ENCODE measurements at regions not wholly inside any gene's neighbourhood (a gene's known extent, or its start where the extent isn't known, plus 50 kb on each side); places are given as distances from the start of the nearest gene placed in this dataset.

DNA sequence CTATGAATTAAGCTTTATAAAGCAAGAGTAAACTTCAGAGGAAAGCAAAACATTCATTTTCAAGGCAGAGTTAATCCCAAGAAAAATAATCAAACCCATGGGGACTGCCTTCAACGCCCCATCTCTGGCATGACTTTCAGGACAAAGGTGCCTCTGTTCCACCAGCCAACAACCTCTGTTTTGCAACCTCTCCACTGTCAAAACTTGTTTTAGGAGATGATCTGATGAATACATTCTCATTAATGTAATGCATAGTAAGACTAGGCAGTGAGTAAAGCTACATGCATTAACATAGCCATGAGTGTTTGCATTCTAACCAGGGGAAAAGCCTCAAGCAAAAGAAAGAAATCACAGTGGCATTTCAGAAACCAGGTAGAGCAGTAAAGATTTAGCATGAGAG is 357.0 kb downstream of the FBXO15 start:
- DNase-seq (ENCODE audit: low read depth in 2 of 2) = no peak

DNA sequence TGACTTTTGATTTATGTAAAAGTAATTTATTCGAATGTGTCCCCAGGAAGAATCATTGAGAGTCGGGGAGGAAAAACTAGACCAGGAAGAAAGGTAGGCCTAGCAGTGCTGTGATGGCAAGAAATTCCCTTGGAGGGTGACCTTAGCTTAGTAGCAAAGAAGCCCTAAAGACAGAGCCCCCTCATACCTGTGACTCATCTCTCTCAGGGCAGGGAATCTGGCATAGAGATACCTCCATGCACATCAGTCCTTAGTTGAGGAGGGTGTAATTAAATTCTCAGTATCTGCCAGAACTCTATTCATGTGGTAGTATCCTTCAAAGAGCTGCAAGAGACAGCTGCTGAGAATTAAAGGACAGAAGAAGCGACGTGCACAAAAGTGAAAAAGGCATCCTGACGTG is 360.3 kb downstream of the FBXO15 start:
- no peak for DNase-seq (ENCODE audit: low read depth in 2 of 2)

DNA sequence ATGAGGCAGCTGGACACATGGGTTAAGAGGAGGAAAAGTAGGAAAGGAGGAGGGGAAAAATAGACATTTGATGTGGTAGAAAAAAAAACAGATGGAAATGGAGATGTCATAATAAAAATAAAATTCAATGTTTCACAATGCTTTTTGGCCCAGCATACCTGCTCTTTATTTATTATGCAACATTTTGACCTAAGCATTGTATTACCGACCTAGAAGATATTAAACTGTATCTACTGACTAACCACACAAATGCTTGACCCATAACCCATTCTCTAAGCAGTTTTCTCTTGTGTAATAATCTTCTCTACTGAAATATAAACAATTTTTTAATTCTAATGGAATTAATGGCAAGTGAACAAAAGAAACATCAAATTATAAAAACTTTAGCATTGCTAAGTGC is 362.3 kb downstream of the FBXO15 start:
- no peak for DNase-seq (ENCODE audit: low read depth in 2 of 2)

DNA sequence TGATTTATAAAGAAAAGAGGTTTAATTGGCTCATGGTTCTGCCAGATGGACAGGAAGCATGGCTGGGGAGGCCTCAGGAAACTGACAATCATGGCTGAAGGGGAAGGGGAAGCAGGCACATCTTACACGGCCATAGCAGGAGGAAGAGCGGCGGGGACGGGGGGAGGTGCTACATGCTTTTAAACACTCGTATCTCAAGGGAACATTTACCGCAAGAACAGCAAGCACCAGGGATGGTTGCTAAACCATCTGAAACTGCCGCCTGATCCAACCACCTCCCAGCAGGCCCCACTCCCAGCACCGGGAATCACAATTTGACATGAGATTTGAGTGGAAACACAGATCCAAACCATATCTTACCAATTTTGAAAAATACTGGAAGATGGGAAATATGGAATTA is 362.8 kb downstream of the FBXO15 start:
- no peak for DNase-seq (ENCODE audit: low read depth in 2 of 2)

DNA sequence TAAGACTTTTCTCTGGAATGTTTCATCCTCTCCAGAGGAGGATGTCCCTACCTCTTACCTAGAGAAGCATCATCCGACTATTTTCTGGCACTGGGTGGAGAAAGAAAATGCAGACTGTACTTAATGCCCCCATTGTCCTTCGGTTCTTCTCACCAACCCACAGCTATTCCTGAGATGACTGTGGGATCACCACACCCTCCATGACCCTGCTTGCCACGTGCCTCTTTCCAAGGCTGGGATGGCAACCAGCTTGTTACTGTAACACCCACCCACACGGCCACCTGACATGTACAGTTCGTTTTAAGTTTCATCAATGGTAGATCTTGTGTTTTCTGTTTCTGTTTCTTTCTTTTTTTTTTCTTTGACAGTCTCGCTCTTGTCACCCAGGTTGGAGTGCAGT is 365.2 kb downstream of the FBXO15 start:
- no peak for DNase-seq (ENCODE audit: low read depth in 2 of 2)

DNA sequence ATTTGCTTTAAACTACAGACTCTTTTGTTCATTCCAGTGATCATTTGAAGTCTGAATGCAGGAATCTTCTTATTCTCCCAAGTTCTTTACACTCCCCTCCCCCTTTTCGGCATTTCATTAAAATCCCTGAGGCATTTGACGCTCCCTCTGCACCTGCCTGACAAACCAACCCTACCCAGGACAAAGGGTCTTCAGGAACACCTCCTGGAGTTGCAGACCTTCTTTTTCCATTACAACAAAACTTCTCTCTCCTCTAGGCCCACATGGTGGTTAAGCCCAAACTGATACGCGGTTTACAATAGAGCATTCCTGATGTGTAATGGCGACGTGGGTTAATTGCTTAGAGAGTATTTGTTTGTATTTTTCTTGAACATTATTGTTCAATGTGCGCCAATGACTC is 367.4 kb downstream of the FBXO15 start:
- no peak for DNase-seq (ENCODE audit: low read depth in 2 of 2)

DNA sequence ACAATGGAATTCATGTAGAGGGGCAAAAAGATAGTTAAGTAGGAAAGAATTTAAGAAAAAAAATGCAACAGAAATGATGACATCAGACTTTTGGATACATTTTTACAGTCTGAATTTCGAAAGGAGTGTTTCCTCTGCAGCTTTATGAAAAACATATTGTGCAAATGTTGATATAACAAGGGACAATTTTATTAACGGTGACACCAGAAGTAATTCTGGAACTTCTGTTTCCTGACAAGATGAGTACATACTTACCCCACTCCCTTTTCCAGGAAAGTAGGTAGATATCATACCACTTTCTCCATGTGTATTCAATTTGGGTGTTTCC is 369.6 kb downstream of the FBXO15 start:
- no peak for DNase-seq (ENCODE audit: low read depth in 2 of 2)

DNA sequence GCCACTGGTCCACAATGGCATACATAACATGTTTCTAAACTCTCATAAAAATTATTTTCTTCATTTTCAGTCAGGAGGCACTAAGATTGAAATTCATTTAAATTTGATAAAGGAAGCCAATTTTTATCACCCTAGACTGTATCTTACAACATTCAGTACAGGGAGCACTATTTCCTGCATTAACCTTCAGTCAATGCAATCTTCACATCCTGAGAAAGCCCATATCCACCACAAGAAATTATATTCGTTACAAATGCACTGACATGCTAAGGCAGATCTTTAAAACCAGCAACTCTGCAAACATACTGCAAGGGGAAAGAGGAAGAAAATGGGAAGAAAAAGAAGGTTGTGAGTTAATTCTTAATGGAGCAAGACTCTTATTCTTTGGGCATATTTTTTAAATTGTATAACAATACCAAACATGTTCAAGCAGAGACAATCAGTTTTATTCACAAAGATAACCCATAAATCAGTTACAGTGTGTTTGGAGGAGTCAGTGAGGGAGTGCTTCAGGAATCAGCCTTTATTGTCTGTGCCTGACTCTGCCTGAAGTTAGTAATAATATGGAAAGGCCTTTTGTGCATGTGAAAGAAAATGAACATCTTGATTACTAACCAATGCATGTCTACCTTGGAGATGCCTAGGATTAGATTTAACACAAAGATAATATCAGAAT is 370.1 kb downstream of the FBXO15 start:
- no peak for DNase-seq (ENCODE audit: low read depth in 2 of 2)

DNA sequence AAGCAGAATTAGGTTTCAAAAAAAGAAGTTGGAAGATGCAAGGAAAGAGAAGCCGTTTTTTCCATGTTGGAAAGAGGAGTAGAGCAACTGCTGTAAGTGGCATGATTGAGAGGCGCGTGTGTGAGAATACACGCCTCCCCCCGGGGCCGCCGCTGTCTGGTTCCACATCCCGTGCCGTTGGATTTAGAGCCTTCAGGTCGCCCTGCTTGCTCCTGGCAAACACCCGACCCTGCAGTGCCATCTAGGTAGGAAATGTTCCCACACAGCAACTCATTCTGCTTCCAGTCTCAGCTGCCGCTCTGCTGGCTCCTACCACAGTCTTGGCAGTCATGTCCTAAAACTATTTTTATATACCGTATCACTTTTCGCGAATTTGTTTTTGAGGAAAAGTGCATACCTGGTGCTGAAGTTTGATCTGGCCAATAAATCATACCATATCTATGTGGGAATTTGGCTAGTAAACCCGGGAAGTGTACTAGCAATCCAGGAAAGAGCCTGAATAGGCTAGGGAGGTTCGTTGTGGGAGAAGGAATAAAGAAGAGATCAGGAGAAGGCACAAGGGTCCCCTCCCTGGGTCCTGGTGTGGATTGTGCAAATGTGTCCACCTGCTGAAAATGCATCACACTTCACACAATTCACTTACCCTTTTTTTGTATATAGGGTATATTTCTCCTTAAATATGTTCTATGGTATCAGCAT is 372.7 kb downstream of the FBXO15 start:
- DNase-seq (ENCODE audit: low read depth in 2 of 2) = no peak

DNA sequence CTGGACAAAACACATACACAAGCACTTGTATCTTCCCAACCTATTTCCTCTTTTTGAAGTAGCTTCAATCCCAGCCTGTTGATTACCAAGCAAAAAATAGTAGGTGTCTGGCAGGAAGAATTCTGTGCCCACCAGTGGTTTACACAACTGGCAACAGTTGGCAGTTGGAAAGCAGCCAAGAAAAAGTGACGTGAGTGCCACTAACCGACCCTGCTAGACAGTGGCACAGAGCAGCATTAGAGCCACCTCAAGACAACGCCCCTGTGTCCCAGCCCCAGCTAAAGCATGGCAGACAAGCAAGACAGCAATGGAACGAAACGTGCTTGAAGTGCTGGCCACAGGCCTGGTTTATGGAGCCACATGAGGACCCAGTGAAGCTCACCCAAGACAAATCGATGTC is 379.6 kb downstream of the FBXO15 start:
- no peak for DNase-seq (ENCODE audit: low read depth in 2 of 2)

DNA sequence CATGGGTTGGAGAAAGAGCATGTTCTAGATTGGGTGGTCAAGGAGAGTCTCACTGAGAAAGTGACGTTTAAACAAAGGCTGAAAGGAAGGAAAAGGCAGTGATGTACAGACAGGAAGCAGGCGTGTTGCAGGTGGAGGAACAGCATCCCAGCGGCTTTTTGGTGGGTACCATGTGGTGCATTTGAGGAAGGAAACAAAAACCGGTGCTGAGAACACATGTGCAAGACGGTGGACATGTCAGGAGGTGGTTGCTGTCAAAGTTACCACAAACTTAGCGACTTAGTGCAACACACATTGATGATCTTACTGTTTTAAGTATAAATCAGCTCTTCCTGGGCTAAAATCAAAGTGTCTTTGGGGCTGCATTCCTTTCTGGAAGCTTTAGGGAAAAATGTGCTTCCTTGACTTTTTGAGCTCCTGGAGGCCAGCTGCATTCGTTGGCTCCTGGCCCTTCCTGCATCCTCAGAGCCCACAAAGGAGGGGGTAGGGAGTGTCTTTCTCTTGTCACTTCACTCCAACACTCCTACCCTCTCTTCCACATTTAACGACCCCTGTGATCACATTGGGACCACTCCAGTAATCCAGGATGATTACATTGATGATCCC is 380.6 kb downstream of the FBXO15 start:
- no peak for DNase-seq (ENCODE audit: low read depth in 2 of 2)

DNA sequence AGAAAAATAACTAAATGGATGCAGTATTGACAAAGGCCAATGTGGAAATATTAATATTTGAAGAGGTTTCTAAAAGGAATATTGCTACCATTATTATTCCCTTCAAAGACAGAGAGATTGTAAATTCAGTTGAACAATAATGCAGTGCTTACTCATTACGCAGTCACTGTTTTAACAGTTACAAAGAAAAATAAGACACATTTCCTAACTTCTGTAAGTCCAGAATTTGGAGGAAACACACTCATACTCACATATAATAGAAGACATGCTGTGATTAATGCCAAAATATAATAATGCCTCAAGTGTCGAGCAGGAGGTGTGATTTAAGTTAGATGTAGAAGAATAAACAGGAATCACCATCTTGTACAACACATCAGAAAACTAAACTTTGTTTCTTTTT is 389.2 kb downstream of the FBXO15 start:
- DNase-seq (ENCODE audit: low read depth in 2 of 2) = no peak

DNA sequence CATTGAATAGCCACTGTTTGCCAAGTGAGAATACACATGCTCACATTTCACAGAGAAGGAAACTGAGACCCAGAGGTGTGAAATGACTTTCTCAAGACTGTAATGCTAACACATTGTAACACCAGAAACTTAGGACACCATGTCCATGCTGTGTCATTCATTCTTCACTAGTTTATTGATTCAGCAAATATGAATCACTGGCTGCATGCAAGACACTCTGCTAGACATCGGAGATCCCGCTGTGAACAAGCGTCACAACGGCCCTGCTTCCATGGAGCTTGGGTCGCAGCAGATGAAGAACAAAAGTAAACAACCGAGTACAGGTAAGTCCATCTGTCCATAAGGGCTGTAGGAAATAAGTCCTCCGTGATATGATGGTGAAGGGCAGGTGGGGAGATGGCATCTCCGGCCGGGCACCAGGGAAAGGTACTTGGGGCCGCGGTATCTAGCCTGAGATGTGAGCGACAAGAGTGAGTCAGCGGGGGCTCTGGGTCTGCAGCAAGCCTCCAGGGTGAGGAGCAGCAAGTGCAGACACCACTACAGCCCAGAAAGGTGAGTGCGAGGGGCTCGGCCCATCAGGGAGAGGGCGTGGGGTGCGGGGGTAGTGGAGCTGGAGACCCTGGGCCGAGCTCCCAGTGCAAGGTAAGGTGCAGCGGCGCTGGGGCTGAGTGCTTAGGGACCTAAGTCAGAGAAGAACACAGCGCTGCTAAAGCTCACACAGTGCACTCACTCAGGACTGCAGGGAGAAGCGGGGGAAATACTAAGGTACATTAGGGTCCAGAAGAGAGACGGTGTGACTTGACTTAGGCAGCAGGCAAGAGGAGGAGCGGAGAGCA is 391.2 kb downstream of the FBXO15 start:
- DNase-seq (ENCODE audit: low read depth in 2 of 2) = no peak

DNA sequence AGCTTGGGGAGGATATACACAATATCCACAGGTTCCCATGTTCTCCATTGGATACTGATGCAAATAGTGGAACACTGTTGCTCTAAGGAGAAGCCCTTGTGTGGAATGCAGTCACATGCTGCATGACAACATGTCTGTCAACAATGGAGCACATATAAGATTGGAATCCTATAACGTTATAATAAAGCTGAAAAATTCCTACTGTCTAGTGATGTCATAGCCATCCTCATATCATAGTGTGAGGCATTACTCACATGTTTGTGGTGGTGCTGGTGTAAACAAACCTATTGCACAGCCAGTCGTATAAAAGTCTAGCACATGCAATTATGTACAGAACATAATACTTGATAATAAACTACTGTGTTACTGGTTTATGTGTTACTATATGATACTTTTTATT is 394.7 kb downstream of the FBXO15 start:
- DNase-seq (ENCODE audit: low read depth in 2 of 2) = no peak

DNA sequence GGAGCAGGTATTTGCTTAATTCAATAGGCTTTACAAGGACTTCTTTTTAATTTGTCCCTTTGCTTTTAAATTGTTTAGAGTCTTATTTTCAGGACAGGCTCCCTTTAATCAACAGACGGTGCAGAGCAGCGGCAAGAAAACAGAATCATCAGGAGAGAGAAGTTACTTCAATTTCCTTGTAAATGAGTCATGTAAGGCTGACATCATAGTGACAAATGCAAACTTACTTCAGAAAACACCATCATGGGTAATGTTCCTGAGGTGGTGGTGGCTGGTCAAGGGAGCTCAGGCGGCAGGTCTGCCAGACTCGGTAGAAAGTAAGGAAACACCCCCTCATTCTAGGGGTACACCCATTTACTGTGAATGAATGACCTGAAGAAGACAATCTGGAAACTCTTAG is 395.1 kb downstream of the FBXO15 start:
- no peak for DNase-seq (ENCODE audit: low read depth in 2 of 2)

DNA sequence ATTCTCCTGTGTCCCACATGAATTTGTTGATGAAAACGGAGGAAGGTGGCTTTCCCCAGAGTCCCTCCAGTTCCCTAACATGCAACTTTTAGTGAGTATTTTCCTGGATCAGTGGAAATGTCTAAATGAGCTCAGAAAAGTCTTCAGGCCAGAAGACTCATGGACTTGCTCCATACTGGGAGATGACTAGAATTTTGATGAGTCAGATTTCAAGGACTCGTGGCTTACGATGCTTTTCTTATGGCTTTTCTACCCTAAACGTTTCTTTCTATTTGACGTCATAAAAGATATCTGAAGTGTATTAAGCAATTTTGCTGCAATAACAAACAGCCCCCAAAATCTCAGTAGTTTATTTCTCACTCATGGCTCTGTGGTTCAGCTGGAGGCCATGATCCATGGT is 397.6 kb downstream of the FBXO15 start:
- DNase-seq (ENCODE audit: low read depth in 2 of 2) = no peak

DNA sequence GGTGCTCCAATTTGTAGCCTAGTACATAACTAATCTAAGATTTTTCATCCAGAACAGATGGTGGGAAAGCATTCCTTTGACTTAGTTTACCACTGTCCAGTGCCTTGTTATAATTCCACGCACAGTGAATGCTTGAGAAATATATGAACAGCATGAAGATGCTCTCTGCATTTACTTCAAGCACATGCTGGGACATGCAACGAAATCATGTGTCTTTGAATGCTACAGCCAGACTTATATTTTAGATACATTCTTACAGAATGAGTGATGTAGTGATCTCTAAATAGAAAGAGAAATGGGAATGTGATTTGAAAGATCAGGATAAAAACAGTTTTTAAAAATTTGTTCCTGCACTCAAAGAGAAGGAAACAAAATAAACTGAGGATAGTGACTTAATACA is 398.3 kb downstream of the FBXO15 start:
- DNase-seq (ENCODE audit: low read depth in 2 of 2) = no peak

DNA sequence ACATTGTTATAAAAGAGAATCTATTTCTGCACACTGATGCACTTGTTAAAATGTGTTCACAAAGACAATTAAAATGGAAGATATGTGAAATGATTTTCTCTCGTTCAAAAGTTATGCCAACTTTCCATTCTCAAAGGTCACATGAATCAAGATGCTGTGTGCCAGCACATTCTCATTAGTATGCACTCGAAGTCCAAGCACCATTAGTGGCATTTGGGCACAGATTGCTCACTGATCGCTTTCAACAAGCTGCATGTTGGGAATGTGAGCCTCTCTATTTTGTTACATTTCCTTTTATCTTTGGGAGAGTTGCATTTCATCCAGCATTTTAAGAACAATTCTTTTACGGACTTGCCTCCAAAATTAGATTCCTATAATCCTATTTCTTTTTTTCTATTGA is 398.9 kb downstream of the FBXO15 start:
- no peak for DNase-seq (ENCODE audit: low read depth in 2 of 2)

DNA sequence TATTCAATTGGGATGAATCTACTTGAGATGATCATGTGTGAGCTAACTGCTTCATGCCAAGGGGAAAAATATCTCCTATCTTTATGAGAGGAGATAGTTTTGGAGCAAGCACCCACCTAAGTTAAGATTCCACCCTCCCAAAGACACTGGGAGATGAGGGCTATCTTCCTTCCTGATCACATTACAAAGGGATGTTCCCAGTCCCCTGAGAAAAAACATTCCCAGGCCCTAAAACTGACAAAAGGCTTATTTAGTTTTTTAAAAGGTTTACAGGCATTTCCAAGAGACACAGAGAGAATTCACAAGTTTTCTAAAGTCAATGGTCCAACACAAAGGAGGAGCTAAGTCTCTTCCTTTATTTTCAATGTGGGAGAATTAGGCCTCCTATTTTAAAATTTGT is 401.5 kb downstream of the FBXO15 start:
- no peak for DNase-seq (ENCODE audit: low read depth in 2 of 2)

DNA sequence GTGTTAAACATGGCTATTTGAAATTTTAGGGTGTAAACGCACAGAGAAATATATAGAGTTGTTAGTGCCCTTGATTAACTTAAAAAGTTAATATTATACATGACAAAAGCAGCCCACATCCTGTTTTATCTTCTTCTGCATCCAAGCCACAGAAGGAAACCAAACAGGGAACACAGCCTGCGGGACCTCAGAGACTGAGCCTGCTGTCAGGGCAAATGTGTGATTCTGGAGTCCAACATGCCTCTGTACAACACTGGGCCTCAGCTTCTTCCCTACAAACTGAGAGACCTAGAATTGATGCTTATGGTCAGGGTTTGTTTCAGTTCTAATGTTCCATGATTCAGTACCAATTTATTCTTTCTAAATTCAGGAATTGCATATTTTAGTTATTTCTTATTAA is 404.7 kb downstream of the FBXO15 start:
- DNase-seq (ENCODE audit: low read depth in 2 of 2) = no peak

DNA sequence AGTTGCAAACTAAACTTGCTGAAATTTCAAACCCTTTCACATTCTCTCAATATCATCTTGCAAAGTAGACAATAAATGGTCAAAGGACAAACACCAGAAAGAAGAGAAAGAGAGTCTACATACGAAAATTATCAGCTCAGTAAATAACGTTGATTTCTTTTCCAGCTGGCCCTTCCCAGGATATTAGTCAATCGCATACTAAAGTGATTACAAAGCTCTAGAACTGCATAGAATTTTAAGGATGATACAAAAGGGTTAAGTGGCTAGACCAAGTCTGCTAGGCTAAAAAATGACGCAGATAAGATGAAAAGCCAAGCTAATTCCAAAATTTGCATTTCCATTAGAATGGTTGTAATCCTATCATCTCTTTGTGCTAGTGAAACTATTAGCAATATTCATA is 405.7 kb downstream of the FBXO15 start:
- DNase-seq (ENCODE audit: low read depth in 2 of 2) = no peak

DNA sequence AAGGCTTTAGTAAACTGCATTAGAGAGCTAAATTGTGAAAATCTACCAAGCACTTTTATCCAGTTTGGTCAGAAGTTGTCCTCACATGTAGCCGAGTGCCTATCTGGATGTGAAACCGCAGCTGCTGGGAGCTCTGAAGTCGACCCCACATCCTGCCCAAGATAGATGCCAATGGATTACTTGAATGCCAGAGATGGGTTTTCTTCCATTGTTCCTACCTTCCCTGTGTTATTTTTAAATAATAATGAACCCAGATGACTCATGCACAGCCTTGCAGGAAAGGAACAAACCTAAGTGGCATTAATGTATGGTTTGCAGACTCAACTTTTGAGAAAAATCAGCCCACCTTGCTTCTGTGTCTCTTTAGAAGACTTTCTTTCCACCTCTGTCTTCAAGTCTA is 408.5 kb downstream of the FBXO15 start:
- DNase-seq (ENCODE audit: low read depth in 2 of 2) = no peak

DNA sequence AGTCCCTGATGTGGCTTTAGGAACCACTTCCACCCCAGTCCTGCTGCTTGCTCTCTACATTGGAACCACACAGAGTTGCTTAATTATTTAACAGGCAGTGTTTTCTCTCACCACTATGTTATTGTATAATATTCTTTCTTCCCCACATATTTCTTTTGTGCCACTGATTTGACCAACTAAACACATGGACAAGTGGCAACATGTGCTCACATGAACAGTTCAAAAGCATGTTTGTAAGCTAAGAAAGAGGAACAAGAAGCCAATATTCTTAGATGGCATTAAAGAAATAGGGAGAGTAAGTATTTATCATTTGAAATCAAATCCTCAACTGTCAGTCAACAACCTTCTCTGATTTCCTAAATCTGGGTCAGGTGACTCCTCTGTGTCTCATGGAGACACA is 409.6 kb downstream of the FBXO15 start:
- DNase-seq (ENCODE audit: low read depth in 2 of 2) = no peak
